D721Med (cell line): ENCODE measurements at regions not wholly inside any gene's neighbourhood (a gene's known extent, or its start where the extent isn't known, plus 50 kb on each side); places are given as distances from the start of the nearest gene placed in this dataset.

Experiments
- DNase-seq: peaks from one replicate; pipeline ENCODE4 v3.0.0; 2011; ENCODE audit warnings: low spot score; ENCODE audit not compliant: insufficient read length
- FAIRE-seq: peaks from 2 replicates; lab custom pipeline; 2011; peaks lifted over from hg19 to GRCh38; lab: Jason Lieb, UNC
- CTCF ChIP-seq: IDR thresholded peaks from 2 replicates; pipeline ENCODE4 v1.5.1; 2012; ENCODE audit warnings: mild to moderate bottlenecking, control low read depth; ENCODE audit not compliant: insufficient read depth; ENCODE audit errors: missing control alignments

GRCh38 chr2:145303536-145303935 lies 783.6 kb upstream of the ZEB2 start:
- TF ChIP-seq CTCF, result no peak
- DNase-seq, result no peak
- no peak for FAIRE-seq

- DNase-seq, result no peak
- TF ChIP-seq CTCF, result no peak
- no peak for FAIRE-seq
Observed at GRCh38 chr2:145302886-145303285, 783.0 kb upstream of the ZEB2 start.

- FAIRE-seq, result no peak
- DNase-seq, result no peak
- no peak for TF ChIP-seq CTCF
Observed at GRCh38 chr2:145302451-145302850, 782.5 kb upstream of the ZEB2 start.

GRCh38 chr2:145299368-145299767 lies 779.4 kb upstream of the ZEB2 start:
- no peak for TF ChIP-seq CTCF
- DNase-seq (no peak), FAIRE-seq (no peak)

GRCh38 chr2:145292166-145292565 lies 772.2 kb upstream of the ZEB2 start:
- TF ChIP-seq CTCF, result no peak
- DNase-seq (no peak), FAIRE-seq (no peak)

- FAIRE-seq, result no peak
- DNase-seq, result no peak
- TF ChIP-seq CTCF, result no peak
Observed at GRCh38 chr2:145290986-145291385, 771.1 kb upstream of the ZEB2 start.

GRCh38 chr2:145289946-145290345 lies 770.0 kb upstream of the ZEB2 start:
- DNase-seq (no peak), FAIRE-seq (no peak)
- TF ChIP-seq CTCF, result no peak
